Forelimb muscle (tissue), 1 donor: ENCODE measurements at regions not wholly inside any gene's neighbourhood (a gene's known extent, or its start where the extent isn't known, plus 50 kb on each side); places are given as distances from the start of the nearest gene placed in this dataset.
A peak's percentile ranks its signal among the peaks of the same experiment; 100 is the strongest.

Experiments used
- DNase-seq: peaks from one replicate; pipeline ENCODE4 v3.0.0-alpha.2; 2013; ENCODE audit warnings: low read depth

GRCh38 chr2:7803515-7803914, 878.3 kb upstream of the ID2 start:
- DNase-seq: no peak

GRCh38 chr2:7809640-7810039, 872.2 kb upstream of the ID2 start:
- DNase-seq: no peak

- no peak for DNase-seq
These were observed 870.8 kb upstream of the ID2 start for GRCh38 chr2:7811073-7811472.

- DNase-seq: no peak
These were observed 869.4 kb upstream of the ID2 start for GRCh38 chr2:7812231-7812995.

- peak; percentile 52 for DNase-seq
These were observed 868.1 kb upstream of the ID2 start for GRCh38 chr2:7813541-7814292.

- DNase-seq: no peak
These were observed 866.1 kb upstream of the ID2 start for GRCh38 chr2:7815726-7816125.

- no peak for DNase-seq
These were observed 865.6 kb upstream of the ID2 start for GRCh38 chr2:7816233-7816632.

- no peak for DNase-seq
These were observed 864.9 kb upstream of the ID2 start for GRCh38 chr2:7816944-7817343.

GRCh38 chr2:7819316-7819715, 862.5 kb upstream of the ID2 start:
- DNase-seq: no peak

- DNase-seq: no peak
These were observed 862.0 kb upstream of the ID2 start for GRCh38 chr2:7819850-7820249.

- DNase-seq: no peak
These were observed 857.6 kb upstream of the ID2 start for GRCh38 chr2:7824211-7824610.

- DNase-seq: no peak
These were observed 856.1 kb upstream of the ID2 start for GRCh38 chr2:7825591-7826312.

- no peak for DNase-seq
These were observed 855.2 kb upstream of the ID2 start for GRCh38 chr2:7826656-7827055.

GRCh38 chr2:7829241-7829640, 852.6 kb upstream of the ID2 start:
- DNase-seq: no peak

- DNase-seq: no peak
These were observed 851.2 kb upstream of the ID2 start for GRCh38 chr2:7830616-7831015.

GRCh38 chr2:7835151-7835550, 846.7 kb upstream of the ID2 start:
- DNase-seq: no peak

- no peak for DNase-seq
These were observed 845.9 kb upstream of the ID2 start for GRCh38 chr2:7835693-7836680.

GRCh38 chr2:7837237-7837760, 844.6 kb upstream of the ID2 start:
- DNase-seq: no peak

- no peak for DNase-seq
These were observed 843.2 kb upstream of the ID2 start for GRCh38 chr2:7838669-7839068.

GRCh38 chr2:7840651-7841380, 841.0 kb upstream of the ID2 start:
- no peak for DNase-seq
